Trophoblast cell (in vitro differentiated cells and primary cell): ENCODE measurements at regions not wholly inside any gene's neighbourhood (a gene's known extent, or its start where the extent isn't known, plus 50 kb on each side); places are given as distances from the start of the nearest gene placed in this dataset.
A peak's percentile ranks its signal among the peaks of the same experiment; 100 is the strongest.

Source experiments
- DNase-seq, 2 donors: peaks; one replicate each; pipeline ENCODE4 v3.0.0-alpha.2; 2016
- H2AFZ ChIP-seq: 2 replicates; pipeline ENCODE4 v1.6.1; 2013; ENCODE audit warnings: low read length, moderate library complexity, mild to moderate bottlenecking; ENCODE audit not compliant: insufficient read depth, poor library complexity
- H2AK5ac ChIP-seq: 2 replicates; pipeline ENCODE4 v1.6.1; 2013; ENCODE audit warnings: mild to moderate bottlenecking, low read length
- H2BK120ac ChIP-seq: 2 replicates; pipeline ENCODE4 v1.6.1; 2013; ENCODE audit warnings: low read length, mild to moderate bottlenecking, moderate library complexity; ENCODE audit not compliant: insufficient read depth, poor library complexity
- H2BK12ac ChIP-seq: 2 replicates; pipeline ENCODE4 v1.6.1; 2013; ENCODE audit warnings: mild to moderate bottlenecking, low read length, moderate library complexity
- H2BK5ac ChIP-seq: 2 replicates; pipeline ENCODE4 v1.6.1; 2013; ENCODE audit warnings: low read length, low read depth, moderate library complexity, mild to moderate bottlenecking; ENCODE audit not compliant: poor library complexity
- H3K14ac ChIP-seq: 2 replicates; pipeline ENCODE4 v1.6.1; 2013; ENCODE audit warnings: mild to moderate bottlenecking, low read length
- H3K18ac ChIP-seq: 2 replicates; pipeline ENCODE4 v1.6.1; 2013; ENCODE audit warnings: mild to moderate bottlenecking, low read length
- H3K23ac ChIP-seq: 2 replicates; pipeline ENCODE4 v1.6.1; 2013; ENCODE audit warnings: low read length
- H3K27ac ChIP-seq: 2 replicates; pipeline ENCODE4 v1.5.1; 2013; ENCODE audit warnings: low read depth, mild to moderate bottlenecking, inconsistent platforms, low read length, moderate library complexity
- H3K27me3 ChIP-seq: 2 replicates; pipeline ENCODE4 v1.6.1; 2013; ENCODE audit warnings: inconsistent platforms, mild to moderate bottlenecking, low read length, moderate library complexity; ENCODE audit not compliant: insufficient read depth
- H3K36me3 ChIP-seq, 2 experiments: 1 replicate in 1 of 2; 2 replicates in 1 of 2; pipeline ENCODE4 v1.6.1; 2013; ENCODE audit warnings: low read length in 2 of 2, mild to moderate bottlenecking in 2 of 2, moderate library complexity in 1 of 2; ENCODE audit not compliant: insufficient read depth in 2 of 2, control insufficient read depth in 1 of 2
- H3K4ac ChIP-seq: 2 replicates; pipeline ENCODE4 v1.6.1; 2013; ENCODE audit warnings: low read depth, mild to moderate bottlenecking, low read length, moderate library complexity
- H3K4me1 ChIP-seq, 2 experiments: 1 replicate in 1 of 2; 2 replicates in 1 of 2; pipeline ENCODE4 v1.6.1; 2013; ENCODE audit warnings: low read length in 2 of 2, mild to moderate bottlenecking in 2 of 2, moderate library complexity in 1 of 2; ENCODE audit not compliant: insufficient read depth in 2 of 2, control insufficient read depth in 1 of 2
- H3K4me2 ChIP-seq: 2 replicates; pipeline ENCODE4 v1.6.1; 2013; ENCODE audit warnings: inconsistent platforms, mild to moderate bottlenecking, low read length, moderate library complexity
- H3K4me3 ChIP-seq: 2 replicates; pipeline ENCODE4 v1.5.1; 2013; ENCODE audit warnings: mild to moderate bottlenecking, low read depth, low read length, inconsistent platforms
- H3K79me1 ChIP-seq: one replicate; pipeline ENCODE4 v1.6.1; 2013; ENCODE audit warnings: low read length
- H3K79me2 ChIP-seq: 2 replicates; pipeline ENCODE4 v1.6.1; 2013; ENCODE audit warnings: low read length, mild to moderate bottlenecking; ENCODE audit not compliant: control insufficient read depth, insufficient read depth, poor library complexity
- H3K9ac ChIP-seq: 2 replicates; pipeline ENCODE4 v1.6.1; 2013; ENCODE audit warnings: mild to moderate bottlenecking, low read length
- H3K9me3 ChIP-seq: 2 replicates; pipeline ENCODE4 v1.6.1; 2013; ENCODE audit warnings: low read depth, mild to moderate bottlenecking, control low read depth, inconsistent platforms, low read length; ENCODE audit not compliant: insufficient read depth
- H4K12ac ChIP-seq: 2 replicates; pipeline ENCODE4 v1.6.1; 2013; ENCODE audit warnings: low read depth, mild to moderate bottlenecking, low read length, moderate library complexity
- H4K8ac ChIP-seq: 2 replicates; pipeline ENCODE4 v1.6.1; 2013; ENCODE audit warnings: low read depth, mild to moderate bottlenecking, low read length, moderate library complexity
- H4K91ac ChIP-seq: one replicate; pipeline ENCODE4 v1.6.1; 2013; ENCODE audit warnings: low read depth, mild to moderate bottlenecking, low read length, moderate library complexity
- WGBS: extraction: QIAGEN DNeasy Blood & Tissue Kit; methylation state at CpG from one replicate; pipeline ENCODE4 v1.1.7; 2013; ENCODE audit warnings: missing lambda C conversion rate; ENCODE audit not compliant: insufficient read length, insufficient coverage; ENCODE audit errors: extremely low coverage; 5-methylcytosine and 5-hydroxymethylcytosine counted together

- no peak overlapping the region for H3K4me3 ChIP-seq
- H4K8ac ChIP-seq, result no peak overlapping the region
- no peaks in the 10 kb centered on the region for H3K9me3 ChIP-seq
- no peak overlapping the region for H2AK5ac ChIP-seq
- no peak overlapping the region for H3K4ac ChIP-seq
- H3K23ac ChIP-seq, result no peak overlapping the region
- WGBS, result no CpG with 5 or more reads among the region's 5 CpGs
- H3K9ac ChIP-seq, result no peak overlapping the region
- H4K12ac ChIP-seq, result no peak overlapping the region
- H2AFZ ChIP-seq, result no peak overlapping the region
- no peak overlapping the region for H3K4me2 ChIP-seq
- no peaks in the 10 kb centered on the region for H3K79me2 ChIP-seq
- H3K79me1 ChIP-seq, result no peaks in the 10 kb centered on the region
- no peak overlapping the region for H3K14ac ChIP-seq
- no peak overlapping the region for H2BK120ac ChIP-seq
- no peaks in the 10 kb centered on the region for H3K4me1 ChIP-seq
- no peak overlapping the region for H2BK12ac ChIP-seq
- no peaks in the 10 kb centered on the region for H3K27me3 ChIP-seq
- no peaks in the 10 kb centered on the region for H3K36me3 ChIP-seq
- no peak overlapping the region for H3K18ac ChIP-seq
- H3K27ac ChIP-seq, result no peak overlapping the region
- no peak overlapping the region for H4K91ac ChIP-seq
- DNase-seq, result no peak
- no peak overlapping the region for H2BK5ac ChIP-seq
Measured at GRCh38 chr16:66193543-66194229, 172.8 kb upstream of the CDH5 start.

DNA sequence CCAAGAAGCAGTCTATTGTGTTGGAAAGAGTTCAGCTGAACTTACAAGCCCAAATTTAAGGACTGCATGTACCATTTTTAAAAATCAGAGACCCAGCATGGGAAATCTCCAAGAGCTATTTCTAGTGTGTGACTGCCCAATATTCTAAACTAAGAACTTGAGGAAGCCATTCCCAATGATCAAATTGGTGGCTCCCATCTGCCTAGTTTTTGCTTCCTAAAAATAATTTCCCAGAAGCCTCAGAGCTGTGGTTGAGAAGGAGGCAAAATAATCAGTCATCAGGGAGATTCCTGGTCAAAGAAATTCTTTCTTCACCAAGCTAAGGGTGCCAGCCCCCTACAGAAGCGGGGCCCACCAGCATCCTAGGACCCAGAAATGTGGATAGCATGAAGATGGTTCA is 176.1 kb upstream of the CDH5 start:
- H3K4me3 ChIP-seq, result no peak overlapping the region
- no peak overlapping the region for H2AK5ac ChIP-seq
- H4K12ac ChIP-seq, result no peak overlapping the region
- H3K9me3 ChIP-seq, result no peaks in the 10 kb centered on the region
- no peaks in the 10 kb centered on the region for H3K36me3 ChIP-seq
- no peaks in the 10 kb centered on the region for H3K79me2 ChIP-seq
- H4K91ac ChIP-seq, result no peak overlapping the region
- no CpG with 5 or more reads among the region's 1 CpG for WGBS
- no peak overlapping the region for H2BK5ac ChIP-seq
- H3K4me2 ChIP-seq, result no peak overlapping the region
- H2AFZ ChIP-seq, result no peak overlapping the region
- H3K27ac ChIP-seq, result no peak overlapping the region
- H3K79me1 ChIP-seq, result no peaks in the 10 kb centered on the region
- no peak for DNase-seq
- H3K18ac ChIP-seq, result no peak overlapping the region
- H2BK12ac ChIP-seq, result no peak overlapping the region
- no peak overlapping the region for H3K14ac ChIP-seq
- H3K4me1 ChIP-seq, result no peaks in the 10 kb centered on the region
- H4K8ac ChIP-seq, result no peak overlapping the region
- H3K9ac ChIP-seq, result no peak overlapping the region
- no peaks in the 10 kb centered on the region for H3K27me3 ChIP-seq
- H3K23ac ChIP-seq, result no peak overlapping the region
- H2BK120ac ChIP-seq, result no peak overlapping the region
- H3K4ac ChIP-seq, result no peak overlapping the region

DNA sequence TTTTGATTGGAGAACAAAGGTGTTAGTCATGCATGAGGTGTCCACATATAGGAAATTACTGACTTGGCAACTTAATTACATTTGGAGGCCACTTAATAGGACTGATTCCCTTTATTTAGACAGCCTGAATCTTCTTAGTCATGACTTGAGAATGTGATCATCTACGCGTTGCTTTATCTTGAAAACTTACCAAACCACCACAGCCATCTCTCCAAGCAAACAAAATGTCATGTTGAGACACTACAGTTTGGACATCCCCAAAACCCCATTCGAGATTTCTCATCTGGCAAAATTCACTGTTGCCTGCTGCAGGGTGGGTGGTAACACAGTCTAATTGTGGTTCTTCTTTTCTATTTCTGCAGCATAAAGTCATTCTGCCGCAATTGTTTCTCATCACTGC is 176.5 kb upstream of the CDH5 start:
- WGBS, result no CpG with 5 or more reads among the region's 4 CpGs
- H3K4me1 ChIP-seq, result no peaks in the 10 kb centered on the region
- H2BK5ac ChIP-seq, result no peak overlapping the region
- no peak overlapping the region for H4K91ac ChIP-seq
- H2AFZ ChIP-seq, result no peak overlapping the region
- no peak overlapping the region for H3K23ac ChIP-seq
- H3K4ac ChIP-seq, result no peak overlapping the region
- H4K12ac ChIP-seq, result no peak overlapping the region
- no peak overlapping the region for H2BK12ac ChIP-seq
- no peaks in the 10 kb centered on the region for H3K79me1 ChIP-seq
- H4K8ac ChIP-seq, result no peak overlapping the region
- H2AK5ac ChIP-seq, result no peak overlapping the region
- no peak overlapping the region for H3K27ac ChIP-seq
- no peak overlapping the region for H2BK120ac ChIP-seq
- H3K27me3 ChIP-seq, result no peaks in the 10 kb centered on the region
- H3K79me2 ChIP-seq, result no peaks in the 10 kb centered on the region
- no peak overlapping the region for H3K9ac ChIP-seq
- no peaks in the 10 kb centered on the region for H3K36me3 ChIP-seq
- H3K18ac ChIP-seq, result no peak overlapping the region
- no peak overlapping the region for H3K4me3 ChIP-seq
- no peak overlapping the region for H3K4me2 ChIP-seq
- DNase-seq, result peak in 1 of 2 donors; percentile 1
- no peaks in the 10 kb centered on the region for H3K9me3 ChIP-seq
- no peak overlapping the region for H3K14ac ChIP-seq

GRCh38 chr16:66188917-66189725 is 177.4 kb upstream of the CDH5 start:
- DNase-seq, result no peak

More at GRCh38 chr16:66188917-66189725, 177.4 kb upstream of the CDH5 start:
- H3K79me2 ChIP-seq, result no peaks in the 10 kb centered on the region
- no peaks in the 10 kb centered on the region for H3K36me3 ChIP-seq
- H2BK12ac ChIP-seq, result no peak overlapping the region
- no peak overlapping the region for H2AFZ ChIP-seq
- H3K4me2 ChIP-seq, result no peak overlapping the region
- WGBS, result no CpG with 5 or more reads among the region's 10 CpGs
- H3K4me3 ChIP-seq, result no peak overlapping the region
- H3K27me3 ChIP-seq, result no peaks in the 10 kb centered on the region
- H3K9ac ChIP-seq, result no peak overlapping the region
- H2BK5ac ChIP-seq, result no peak overlapping the region
- no peak overlapping the region for H3K23ac ChIP-seq
- H4K91ac ChIP-seq, result no peak overlapping the region
- no peak overlapping the region for H3K4ac ChIP-seq
- no peaks in the 10 kb centered on the region for H3K79me1 ChIP-seq
- H4K12ac ChIP-seq, result no peak overlapping the region
- H2AK5ac ChIP-seq, result no peak overlapping the region
- no peak overlapping the region for H4K8ac ChIP-seq
- H2BK120ac ChIP-seq, result no peak overlapping the region
- no peak overlapping the region for H3K18ac ChIP-seq
- no peak overlapping the region for H3K14ac ChIP-seq
- H3K4me1 ChIP-seq, result no peaks in the 10 kb centered on the region
- H3K27ac ChIP-seq, result no peak overlapping the region
- H3K9me3 ChIP-seq, result no peaks in the 10 kb centered on the region
